HepG2 (cell line): ENCODE measurements at regions not wholly inside any gene's neighbourhood (a gene's known extent, or its start where the extent isn't known, plus 50 kb on each side); places are given as distances from the start of the nearest gene placed in this dataset.

ENCODE experiments used
- TF ChIP-seq, protein P1 (sequence below), 2 experiments: fragments of 450-650 bp in 1 of 2; sonication (generic) in 1 of 2; formaldehyde crosslinking in 1 of 2; IDR thresholded peaks; 2 replicates each; pipeline versions ENCODE4 v1.6.1 to v1.8.0; 2016 to 2022; ENCODE audit warnings: antibody characterized with exemption in 1 of 2, mild to moderate bottlenecking in 1 of 2, missing genetic modification reagents in 1 of 2
- TF ChIP-seq, protein P2 (sequence below): sonication (generic); formaldehyde crosslinking; conservative IDR thresholded peaks from 2 replicates; pipeline ENCODE4 v1.4.0; 2020; ENCODE audit warnings: mild to moderate bottlenecking, missing genetic modification reagents, moderate library complexity

DNA sequence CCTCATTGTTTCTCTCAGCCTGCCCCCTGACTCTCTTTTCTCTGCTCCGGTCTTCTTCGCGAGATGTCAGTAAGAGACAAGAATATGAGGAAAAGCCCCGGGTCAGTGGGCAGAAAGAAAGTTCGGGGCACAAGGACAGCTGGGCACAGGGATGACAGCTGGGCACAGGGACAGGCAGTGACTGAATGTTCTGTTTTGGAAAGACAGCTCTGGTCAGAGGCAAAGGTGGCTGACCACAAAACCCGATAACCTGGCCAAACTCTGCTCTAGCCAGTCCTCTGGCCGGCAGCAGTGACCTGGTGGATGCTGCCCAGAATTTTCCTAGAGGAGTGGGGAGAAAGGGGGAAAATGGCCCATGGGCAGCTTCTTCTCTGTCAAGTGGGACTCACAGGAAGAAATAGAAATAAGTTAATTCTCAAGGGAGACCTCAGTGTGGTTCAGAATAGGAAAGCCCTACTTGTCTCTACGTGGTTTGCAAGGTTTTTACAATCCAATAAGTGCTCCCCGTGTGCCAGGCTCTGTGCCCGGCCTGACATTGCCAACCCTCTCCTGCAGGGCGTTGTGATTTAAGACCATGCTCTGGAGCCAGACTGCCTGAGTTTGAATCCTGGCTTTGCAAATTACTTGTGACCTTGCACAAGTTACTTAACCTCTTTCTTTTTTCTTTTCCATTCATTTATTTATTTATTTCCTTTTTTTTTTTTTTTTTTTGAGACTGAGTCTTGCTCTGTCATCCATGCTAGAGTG is 110.6 kb upstream of the ZNF716 start (continued):
- TF ChIP-seq, protein P1, sequence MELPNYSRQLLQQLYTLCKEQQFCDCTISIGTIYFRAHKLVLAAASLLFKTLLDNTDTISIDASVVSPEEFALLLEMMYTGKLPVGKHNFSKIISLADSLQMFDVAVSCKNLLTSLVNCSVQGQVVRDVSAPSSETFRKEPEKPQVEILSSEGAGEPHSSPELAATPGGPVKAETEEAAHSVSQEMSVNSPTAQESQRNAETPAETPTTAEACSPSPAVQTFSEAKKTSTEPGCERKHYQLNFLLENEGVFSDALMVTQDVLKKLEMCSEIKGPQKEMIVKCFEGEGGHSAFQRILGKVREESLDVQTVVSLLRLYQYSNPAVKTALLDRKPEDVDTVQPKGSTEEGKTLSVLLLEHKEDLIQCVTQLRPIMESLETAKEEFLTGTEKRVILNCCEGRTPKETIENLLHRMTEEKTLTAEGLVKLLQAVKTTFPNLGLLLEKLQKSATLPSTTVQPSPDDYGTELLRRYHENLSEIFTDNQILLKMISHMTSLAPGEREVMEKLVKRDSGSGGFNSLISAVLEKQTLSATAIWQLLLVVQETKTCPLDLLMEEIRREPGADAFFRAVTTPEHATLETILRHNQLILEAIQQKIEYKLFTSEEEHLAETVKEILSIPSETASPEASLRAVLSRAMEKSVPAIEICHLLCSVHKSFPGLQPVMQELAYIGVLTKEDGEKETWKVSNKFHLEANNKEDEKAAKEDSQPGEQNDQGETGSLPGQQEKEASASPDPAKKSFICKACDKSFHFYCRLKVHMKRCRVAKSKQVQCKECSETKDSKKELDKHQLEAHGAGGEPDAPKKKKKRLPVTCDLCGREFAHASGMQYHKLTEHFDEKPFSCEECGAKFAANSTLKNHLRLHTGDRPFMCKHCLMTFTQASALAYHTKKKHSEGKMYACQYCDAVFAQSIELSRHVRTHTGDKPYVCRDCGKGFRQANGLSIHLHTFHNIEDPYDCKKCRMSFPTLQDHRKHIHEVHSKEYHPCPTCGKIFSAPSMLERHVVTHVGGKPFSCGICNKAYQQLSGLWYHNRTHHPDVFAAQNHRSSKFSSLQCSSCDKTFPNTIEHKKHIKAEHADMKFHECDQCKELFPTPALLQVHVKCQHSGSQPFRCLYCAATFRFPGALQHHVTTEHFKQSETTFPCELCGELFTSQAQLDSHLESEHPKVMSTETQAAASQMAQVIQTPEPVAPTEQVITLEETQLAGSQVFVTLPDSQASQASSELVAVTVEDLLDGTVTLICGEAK (IDR thresholded peaks at IDR 0.05) = no peak
- TF ChIP-seq, protein P1 (CRISPR knock-in tag; IDR thresholded peaks at IDR 0.05) = no peak
- TF ChIP-seq, protein P2, sequence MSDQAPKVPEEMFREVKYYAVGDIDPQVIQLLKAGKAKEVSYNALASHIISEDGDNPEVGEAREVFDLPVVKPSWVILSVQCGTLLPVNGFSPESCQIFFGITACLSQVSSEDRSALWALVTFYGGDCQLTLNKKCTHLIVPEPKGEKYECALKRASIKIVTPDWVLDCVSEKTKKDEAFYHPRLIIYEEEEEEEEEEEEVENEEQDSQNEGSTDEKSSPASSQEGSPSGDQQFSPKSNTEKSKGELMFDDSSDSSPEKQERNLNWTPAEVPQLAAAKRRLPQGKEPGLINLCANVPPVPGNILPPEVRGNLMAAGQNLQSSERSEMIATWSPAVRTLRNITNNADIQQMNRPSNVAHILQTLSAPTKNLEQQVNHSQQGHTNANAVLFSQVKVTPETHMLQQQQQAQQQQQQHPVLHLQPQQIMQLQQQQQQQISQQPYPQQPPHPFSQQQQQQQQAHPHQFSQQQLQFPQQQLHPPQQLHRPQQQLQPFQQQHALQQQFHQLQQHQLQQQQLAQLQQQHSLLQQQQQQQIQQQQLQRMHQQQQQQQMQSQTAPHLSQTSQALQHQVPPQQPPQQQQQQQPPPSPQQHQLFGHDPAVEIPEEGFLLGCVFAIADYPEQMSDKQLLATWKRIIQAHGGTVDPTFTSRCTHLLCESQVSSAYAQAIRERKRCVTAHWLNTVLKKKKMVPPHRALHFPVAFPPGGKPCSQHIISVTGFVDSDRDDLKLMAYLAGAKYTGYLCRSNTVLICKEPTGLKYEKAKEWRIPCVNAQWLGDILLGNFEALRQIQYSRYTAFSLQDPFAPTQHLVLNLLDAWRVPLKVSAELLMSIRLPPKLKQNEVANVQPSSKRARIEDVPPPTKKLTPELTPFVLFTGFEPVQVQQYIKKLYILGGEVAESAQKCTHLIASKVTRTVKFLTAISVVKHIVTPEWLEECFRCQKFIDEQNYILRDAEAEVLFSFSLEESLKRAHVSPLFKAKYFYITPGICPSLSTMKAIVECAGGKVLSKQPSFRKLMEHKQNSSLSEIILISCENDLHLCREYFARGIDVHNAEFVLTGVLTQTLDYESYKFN = no peak
